Neutrophil (primary cell): ENCODE measurements at regions not wholly inside any gene's neighbourhood (a gene's known extent, or its start where the extent isn't known, plus 50 kb on each side); places are given as distances from the start of the nearest gene placed in this dataset.

Experiments used
- H3K27ac ChIP-seq: fragments of 200-600 bp; sonication (generic); 2 replicates; pipeline ENCODE4 v1.5.1; 2016; ENCODE audit warnings: mild to moderate bottlenecking, moderate library complexity
- H3K27me3 ChIP-seq: fragments of 200-600 bp; sonication (generic); 2 replicates; pipeline ENCODE4 v1.6.0; 2016; ENCODE audit warnings: mild to moderate bottlenecking
- H3K36me3 ChIP-seq: fragments of 200-600 bp; sonication (generic); 2 replicates; pipeline ENCODE4 v1.5.1; 2017
- H3K4me1 ChIP-seq, 2 experiments: fragments of 200-600 bp in 1 of 2; sonication (generic) in 1 of 2; 1 replicate in 1 of 2; 2 replicates in 1 of 2; pipeline versions ENCODE4 v1.5.1 to v1.6.1; 2013 to 2016; ENCODE audit warnings: low read depth in 1 of 2, low read length in 1 of 2, mild to moderate bottlenecking in 1 of 2, moderate library complexity in 1 of 2; ENCODE audit not compliant: control insufficient read depth in 1 of 2, insufficient read depth in 1 of 2
- H3K4me3 ChIP-seq, 2 experiments: fragments of 200-600 bp in 1 of 2; sonication (generic) in 1 of 2; 1 replicate in 1 of 2; 2 replicates in 1 of 2; pipeline ENCODE4 v1.5.1; 2013 to 2016; ENCODE audit warnings: low read depth in 1 of 2, low read length in 1 of 2, mild to moderate bottlenecking in 1 of 2, moderate library complexity in 1 of 2
- H3K9me3 ChIP-seq: fragments of 200-600 bp; sonication (generic); 2 replicates; pipeline ENCODE4 v1.5.1; 2016
- CTCF ChIP-seq: fragments of 200-600 bp; sonication (generic); IDR thresholded peaks from 2 replicates; pipeline ENCODE4 v1.5.1; 2016; ENCODE audit warnings: antibody characterized with exemption

GRCh38 chr5:166412191-166412590, 1879.3 kb upstream of the WWC1 start:
- no peaks in the 10 kb centered on the region for H3K27me3 ChIP-seq
- no peak overlapping the region for H3K27ac ChIP-seq
- no peaks in the 10 kb centered on the region for H3K9me3 ChIP-seq
- no peak for TF ChIP-seq CTCF
- no peaks in the 10 kb centered on the region for H3K36me3 ChIP-seq
- no peak overlapping the region for H3K4me3 ChIP-seq
- H3K4me1 ChIP-seq, result no peaks in the 10 kb centered on the region

GRCh38 chr5:166427211-166427610, 1864.2 kb upstream of the WWC1 start:
- H3K36me3 ChIP-seq, result no peaks in the 10 kb centered on the region
- no peak for TF ChIP-seq CTCF
- no peaks in the 10 kb centered on the region for H3K27me3 ChIP-seq
- H3K27ac ChIP-seq, result no peak overlapping the region
- H3K4me3 ChIP-seq, result no peak overlapping the region
- no peaks in the 10 kb centered on the region for H3K4me1 ChIP-seq
- no peaks in the 10 kb centered on the region for H3K9me3 ChIP-seq

GRCh38 chr5:166428264-166428803, 1863.1 kb upstream of the WWC1 start:
- Histone ChIP-seq H3K27ac (no peak overlapping the region), H3K36me3 (no peaks in the 10 kb centered on the region), H3K27me3 (no peaks in the 10 kb centered on the region), H3K4me1 (no peaks in the 10 kb centered on the region), H3K9me3 (no peaks in the 10 kb centered on the region), H3K4me3 (no peak overlapping the region)
- no peak for TF ChIP-seq CTCF

GRCh38 chr5:166430491-166431319, 1860.7 kb upstream of the WWC1 start:
- no peaks in the 10 kb centered on the region for H3K36me3 ChIP-seq
- H3K27ac ChIP-seq, result no peak overlapping the region
- no peaks in the 10 kb centered on the region for H3K27me3 ChIP-seq
- no peaks in the 10 kb centered on the region for H3K4me1 ChIP-seq
- no peak overlapping the region for H3K4me3 ChIP-seq
- no peaks in the 10 kb centered on the region for H3K9me3 ChIP-seq
- no peak for TF ChIP-seq CTCF

GRCh38 chr5:166431456-166431855, 1860.0 kb upstream of the WWC1 start:
- no peak overlapping the region for H3K4me3 ChIP-seq
- H3K27me3 ChIP-seq, result no peaks in the 10 kb centered on the region
- no peaks in the 10 kb centered on the region for H3K36me3 ChIP-seq
- no peaks in the 10 kb centered on the region for H3K4me1 ChIP-seq
- no peak for TF ChIP-seq CTCF
- H3K27ac ChIP-seq, result no peak overlapping the region
- H3K9me3 ChIP-seq, result no peaks in the 10 kb centered on the region
